Osteoblast (primary cell): ENCODE measurements at regions not wholly inside any gene's neighbourhood (a gene's known extent, or its start where the extent isn't known, plus 50 kb on each side); places are given as distances from the start of the nearest gene placed in this dataset.
A peak's percentile ranks its signal among the peaks of the same experiment; 100 is the strongest.

Experiments used
- DNase-seq: peaks from one replicate; pipeline ENCODE4 v3.0.0; 2011; ENCODE audit warnings: low spot score, mixed read lengths; ENCODE audit not compliant: insufficient read length; ENCODE audit errors: missing footprints
- H2AFZ ChIP-seq: 2 replicates; pipeline ENCODE4 v1.6.0; 2011; ENCODE audit warnings: mild to moderate bottlenecking, low read length
- H3K27ac ChIP-seq: 2 replicates; pipeline ENCODE4 v1.5.1; 2011; ENCODE audit warnings: mild to moderate bottlenecking, low read depth, low read length, moderate library complexity
- H3K27me3 ChIP-seq: 2 replicates; pipeline ENCODE4 v1.6.0; 2012; ENCODE audit warnings: mild to moderate bottlenecking, control low read depth, inconsistent platforms, low read length, moderate library complexity; ENCODE audit not compliant: insufficient read depth
- H3K36me3 ChIP-seq: 2 replicates; pipeline ENCODE4 v1.5.1; 2011; ENCODE audit warnings: mild to moderate bottlenecking, low read length, control low read depth, moderate library complexity; ENCODE audit not compliant: insufficient read depth
- H3K4me1 ChIP-seq: 2 replicates; pipeline ENCODE4 v1.5.1; 2011; ENCODE audit warnings: mild to moderate bottlenecking, low read length, control low read depth, moderate library complexity; ENCODE audit not compliant: insufficient read depth
- H3K4me2 ChIP-seq: 2 replicates; pipeline ENCODE4 v1.6.0; 2011; ENCODE audit warnings: mild to moderate bottlenecking, low read length; ENCODE audit not compliant: insufficient read depth
- H3K4me3 ChIP-seq: fragments of 200-600 bp; sonication (generic); 3 replicates; pipeline ENCODE4 v1.5.1; 2012; ENCODE audit warnings: mild to moderate bottlenecking, low read length, inconsistent platforms; ENCODE audit not compliant: insufficient read depth
- H3K79me2 ChIP-seq: 2 replicates; pipeline ENCODE4 v1.6.0; 2012; ENCODE audit warnings: mild to moderate bottlenecking, low read length, control low read depth, inconsistent platforms; ENCODE audit not compliant: insufficient read depth
- H3K9me3 ChIP-seq: 2 replicates; pipeline ENCODE4 v1.5.1; 2011; ENCODE audit warnings: low read depth, low read length, control low read depth
- H4K20me1 ChIP-seq: 2 replicates; pipeline ENCODE4 v1.6.0; 2012; ENCODE audit warnings: mild to moderate bottlenecking, low read length, control low read depth; ENCODE audit not compliant: insufficient read depth
- TF ChIP-seq, protein P1 (sequence below): IDR thresholded peaks from 2 replicates; pipeline ENCODE4 v1.5.1; 2011; ENCODE audit warnings: mild to moderate bottlenecking, low read depth, low read length, moderate library complexity; ENCODE audit errors: extremely low read depth

DNA sequence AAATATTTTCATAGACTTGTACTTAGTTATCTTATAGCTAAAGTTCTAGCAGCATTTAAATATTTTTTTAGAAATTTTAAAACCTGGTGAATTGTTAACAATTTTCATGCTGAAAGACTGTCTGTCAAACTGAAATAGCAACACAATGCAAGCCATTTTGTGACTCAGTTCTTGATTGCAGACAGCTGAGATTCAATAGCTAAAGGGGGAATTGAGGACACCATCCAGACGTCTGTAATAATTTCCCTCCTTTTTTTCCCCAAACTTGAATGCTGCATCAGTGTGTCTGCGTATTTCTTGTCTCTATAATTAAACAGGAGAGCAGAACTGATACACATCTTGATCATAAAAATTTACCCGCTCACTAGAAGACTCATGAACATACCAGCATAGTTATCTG, 468.3 kb downstream of the GBE1 start:
- Histone ChIP-seq H3K4me1 (no peaks in the 10 kb centered on the region), H3K4me3 (no peak overlapping the region)
- no peak for DNase-seq

DNA sequence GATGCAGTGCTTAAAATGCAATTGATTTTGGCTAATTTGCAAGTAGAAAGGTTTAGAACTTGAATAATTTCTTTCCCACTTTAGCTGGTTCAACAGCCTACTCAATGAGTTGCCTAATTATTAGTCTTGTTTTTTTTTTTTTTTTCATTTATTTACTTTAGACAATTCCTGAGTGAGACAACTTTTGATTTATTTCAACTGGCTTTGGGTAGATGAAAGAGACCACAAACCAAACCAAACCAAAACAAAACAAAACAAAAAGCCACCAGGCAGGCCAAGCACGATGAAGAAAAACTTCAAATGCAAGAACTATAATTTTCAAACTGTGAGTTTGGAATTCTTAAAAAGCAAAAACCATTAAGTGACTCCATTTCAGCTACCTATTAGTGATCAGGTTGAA, 469.9 kb downstream of the GBE1 start:
- no peaks in the 10 kb centered on the region for H3K79me2 ChIP-seq
- no peaks in the 10 kb centered on the region for H3K36me3 ChIP-seq
- TF ChIP-seq, protein P1, sequence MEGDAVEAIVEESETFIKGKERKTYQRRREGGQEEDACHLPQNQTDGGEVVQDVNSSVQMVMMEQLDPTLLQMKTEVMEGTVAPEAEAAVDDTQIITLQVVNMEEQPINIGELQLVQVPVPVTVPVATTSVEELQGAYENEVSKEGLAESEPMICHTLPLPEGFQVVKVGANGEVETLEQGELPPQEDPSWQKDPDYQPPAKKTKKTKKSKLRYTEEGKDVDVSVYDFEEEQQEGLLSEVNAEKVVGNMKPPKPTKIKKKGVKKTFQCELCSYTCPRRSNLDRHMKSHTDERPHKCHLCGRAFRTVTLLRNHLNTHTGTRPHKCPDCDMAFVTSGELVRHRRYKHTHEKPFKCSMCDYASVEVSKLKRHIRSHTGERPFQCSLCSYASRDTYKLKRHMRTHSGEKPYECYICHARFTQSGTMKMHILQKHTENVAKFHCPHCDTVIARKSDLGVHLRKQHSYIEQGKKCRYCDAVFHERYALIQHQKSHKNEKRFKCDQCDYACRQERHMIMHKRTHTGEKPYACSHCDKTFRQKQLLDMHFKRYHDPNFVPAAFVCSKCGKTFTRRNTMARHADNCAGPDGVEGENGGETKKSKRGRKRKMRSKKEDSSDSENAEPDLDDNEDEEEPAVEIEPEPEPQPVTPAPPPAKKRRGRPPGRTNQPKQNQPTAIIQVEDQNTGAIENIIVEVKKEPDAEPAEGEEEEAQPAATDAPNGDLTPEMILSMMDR = no peak
- no peaks in the 10 kb centered on the region for H4K20me1 ChIP-seq
- H3K4me3 ChIP-seq = no peak overlapping the region
- H2AFZ ChIP-seq = no peak overlapping the region
- H3K9me3 ChIP-seq = no peaks in the 10 kb centered on the region
- H3K27me3 ChIP-seq = no peaks in the 10 kb centered on the region
- H3K4me1 ChIP-seq = no peaks in the 10 kb centered on the region
- no peak for DNase-seq
- no peak overlapping the region for H3K4me2 ChIP-seq
- H3K27ac ChIP-seq = no peak overlapping the region

More for the DNA sequence above, 468.3 kb downstream of the GBE1 start:
- Histone ChIP-seq H3K79me2 (no peaks in the 10 kb centered on the region), H2AFZ (no peak overlapping the region), H3K4me2 (no peak overlapping the region), H3K27ac (no peak overlapping the region), H3K36me3 (no peaks in the 10 kb centered on the region), H3K27me3 (no peaks in the 10 kb centered on the region), H3K9me3 (no peaks in the 10 kb centered on the region), H4K20me1 (no peaks in the 10 kb centered on the region)
- TF ChIP-seq, protein P1 = no peak

DNA sequence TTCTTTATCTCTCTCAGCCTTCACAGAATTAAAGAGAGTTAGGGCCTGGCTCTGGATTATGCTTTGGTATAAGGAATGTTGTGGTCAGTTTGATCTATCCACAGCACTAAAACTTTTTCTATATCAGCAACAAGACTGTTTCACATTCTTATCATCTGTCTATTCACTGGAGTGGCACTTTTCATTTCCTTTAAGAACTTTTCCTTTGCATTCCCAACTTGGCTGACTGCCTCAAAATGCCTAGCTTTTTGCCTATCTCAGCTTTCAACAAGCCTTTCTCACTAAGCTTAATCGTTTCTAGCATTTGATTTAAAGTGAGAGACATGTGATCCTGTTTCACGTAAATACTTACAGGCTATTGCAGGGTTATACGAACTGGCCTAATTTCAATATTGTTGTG, 471.8 kb downstream of the GBE1 start:
- H3K4me1 ChIP-seq = no peaks in the 10 kb centered on the region
- H3K27ac ChIP-seq = no peak overlapping the region
- H3K36me3 ChIP-seq = no peaks in the 10 kb centered on the region
- no peaks in the 10 kb centered on the region for H4K20me1 ChIP-seq
- no peaks in the 10 kb centered on the region for H3K9me3 ChIP-seq
- no peak overlapping the region for H2AFZ ChIP-seq
- no peaks in the 10 kb centered on the region for H3K27me3 ChIP-seq
- no peak for DNase-seq
- TF ChIP-seq, protein P1 = no peak
- H3K79me2 ChIP-seq = no peaks in the 10 kb centered on the region
- no peak overlapping the region for H3K4me3 ChIP-seq
- no peak overlapping the region for H3K4me2 ChIP-seq

GRCh38 chr3:81279481-81280379, 481.7 kb downstream of the GBE1 start:
- H3K27me3 ChIP-seq = no peaks in the 10 kb centered on the region
- H3K27ac ChIP-seq = no peak overlapping the region
- H3K36me3 ChIP-seq = no peaks in the 10 kb centered on the region
- no peak overlapping the region for H2AFZ ChIP-seq
- DNase-seq = no peak
- H3K79me2 ChIP-seq = no peaks in the 10 kb centered on the region
- no peaks in the 10 kb centered on the region for H4K20me1 ChIP-seq
- peak overlapping the region; percentile 21 for H3K4me2 ChIP-seq
- no peaks in the 10 kb centered on the region for H3K4me1 ChIP-seq
- H3K4me3 ChIP-seq = no peak overlapping the region
- TF ChIP-seq, protein P1 = no peak
- no peaks in the 10 kb centered on the region for H3K9me3 ChIP-seq
